ENCODE measurements at regions not wholly inside any gene's neighbourhood (a gene's known extent, or its start where the extent isn't known, plus 50 kb on each side); places are given as distances from the start of the nearest gene placed in this dataset.
"Not testable (repeated sequence)": the region's sequence is repeated elsewhere in the genome, so short reads cannot be mapped to it uniquely, and the experiment has no call there.

DNA sequence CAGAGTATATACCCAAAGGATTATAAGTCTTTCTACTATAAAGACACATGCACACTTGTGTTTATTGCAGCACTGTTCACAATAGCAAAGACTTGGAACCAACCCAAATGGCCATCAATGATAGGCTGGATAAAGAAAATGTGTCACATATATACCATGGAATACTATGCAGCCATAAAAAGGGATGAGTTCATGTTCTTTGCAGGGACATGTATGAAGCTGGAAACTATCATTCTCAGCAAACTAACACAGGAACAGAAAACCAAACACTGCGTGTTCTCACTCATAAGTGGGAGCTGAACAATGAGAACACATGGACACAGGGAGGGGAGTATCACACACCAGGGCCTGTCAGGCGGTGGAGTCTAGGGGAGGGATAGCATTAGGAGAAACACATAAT is 281.7 kb upstream of the MEF2C start:
- not testable (repeated sequence) for DNase-seq

DNA sequence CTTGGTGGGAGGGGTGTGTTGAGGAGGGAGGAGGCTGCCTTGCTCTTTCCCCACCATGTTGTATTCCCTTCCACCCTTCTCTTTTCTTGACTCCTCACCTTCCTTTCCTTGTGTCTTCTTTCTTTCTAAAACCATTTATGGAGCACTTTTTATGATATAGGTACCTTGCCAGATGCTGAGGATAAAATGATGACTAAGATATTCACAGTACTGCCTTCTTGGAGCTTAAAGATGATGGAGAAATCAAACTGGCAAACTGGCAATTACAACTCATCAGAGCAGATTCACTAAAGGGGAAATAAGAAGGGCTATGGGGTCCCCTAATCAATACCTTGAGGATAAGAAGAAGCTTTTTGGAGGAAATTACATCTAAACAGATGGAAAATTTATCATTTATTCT is 273.2 kb upstream of the MEF2C start:
- no peak for DNase-seq

DNA sequence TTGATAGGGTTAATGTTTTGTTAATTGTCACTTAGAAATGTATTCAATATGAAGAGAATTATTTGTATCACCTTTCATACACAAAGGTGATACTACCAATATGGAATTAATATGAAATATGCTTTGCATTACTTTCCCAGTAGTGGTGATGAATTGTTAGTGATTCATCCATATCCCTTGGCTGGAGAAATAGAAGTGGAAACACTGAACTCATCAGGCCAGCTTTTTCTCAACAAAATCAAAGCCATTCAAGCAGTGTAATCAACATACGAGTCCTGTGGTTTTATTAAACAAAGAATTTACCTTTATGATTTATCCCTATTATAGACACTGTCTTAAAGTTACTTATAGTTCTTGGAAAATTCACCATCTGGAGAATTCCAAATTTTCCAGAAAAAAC is 264.0 kb upstream of the MEF2C start:
- DNase-seq = no peak

DNA sequence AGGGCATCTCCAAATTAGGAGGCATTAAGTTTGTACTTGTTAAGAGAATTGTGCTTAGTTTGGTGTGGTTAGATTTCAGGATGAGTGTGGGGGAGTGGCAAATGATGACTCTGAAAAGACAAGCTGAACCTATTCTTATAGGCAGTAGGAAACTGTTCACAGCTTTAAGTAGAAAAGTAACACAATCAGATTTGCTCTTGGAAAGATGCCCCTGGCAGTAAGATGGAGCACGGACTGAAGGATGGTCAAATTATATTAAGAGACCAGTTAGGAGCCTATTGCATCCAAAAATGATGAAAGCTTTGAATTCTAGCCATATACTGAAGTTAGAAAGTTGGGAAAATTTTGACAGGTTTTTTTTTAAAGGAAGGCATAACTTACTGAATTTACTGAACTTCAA is 254.2 kb upstream of the MEF2C start:
- DNase-seq = no peak

DNA sequence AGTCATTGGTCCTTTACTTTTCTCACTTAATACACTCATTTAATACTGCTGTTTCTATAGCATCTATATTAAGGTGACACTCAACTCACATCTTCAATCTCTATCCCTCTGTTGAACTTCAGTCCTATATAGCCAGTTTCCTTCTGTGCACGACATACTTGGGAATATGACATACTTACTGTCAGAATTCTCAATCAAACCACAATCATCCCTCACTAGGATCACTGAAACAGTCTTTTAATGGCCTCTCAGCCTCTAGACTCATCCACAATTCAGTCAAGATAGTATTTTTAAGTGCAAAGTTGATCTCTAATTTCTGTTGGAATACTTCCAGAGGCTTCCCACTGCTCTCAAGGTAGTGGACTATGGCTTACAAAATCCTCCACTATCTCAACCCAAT is 251.0 kb upstream of the MEF2C start:
- no peak for DNase-seq

DNA sequence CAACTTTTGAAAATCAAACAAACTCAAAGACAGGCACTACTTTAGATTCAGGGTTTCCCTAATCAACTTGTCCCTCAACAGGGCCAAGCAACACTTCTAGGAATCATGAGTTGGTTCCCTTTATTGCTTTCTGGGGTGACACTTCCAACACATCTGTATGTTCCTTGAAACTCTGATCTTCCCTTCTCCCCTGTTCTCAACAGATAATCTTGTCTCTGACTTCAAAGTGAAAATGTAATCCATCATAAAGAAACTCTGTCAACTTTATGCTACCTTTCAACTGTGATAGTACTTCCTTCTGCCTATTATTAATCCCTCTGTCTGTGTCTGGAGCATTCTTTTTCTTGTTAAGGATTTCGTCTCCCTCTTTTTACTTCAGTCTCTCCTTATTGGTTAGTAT is 250.1 kb upstream of the MEF2C start:
- no peak for DNase-seq

DNA sequence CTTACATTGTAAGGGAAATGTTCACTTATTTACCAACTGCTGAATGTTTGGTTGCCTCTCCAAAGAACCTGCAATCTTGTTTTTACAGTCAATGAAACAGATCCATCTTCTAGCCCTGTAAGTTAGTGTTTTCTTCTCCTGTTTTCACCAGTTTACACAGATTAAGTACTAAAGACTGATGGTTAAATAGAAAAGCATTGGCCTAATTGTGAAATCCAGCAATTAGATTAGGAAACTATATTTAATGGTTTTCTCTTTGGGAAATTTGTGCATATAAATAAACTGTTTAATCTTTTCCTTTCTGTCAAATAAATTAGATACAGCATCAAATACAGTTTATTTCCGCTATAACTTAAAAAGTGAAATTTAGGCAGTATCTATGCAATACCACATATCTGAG is 247.9 kb upstream of the MEF2C start:
- DNase-seq = no peak

DNA sequence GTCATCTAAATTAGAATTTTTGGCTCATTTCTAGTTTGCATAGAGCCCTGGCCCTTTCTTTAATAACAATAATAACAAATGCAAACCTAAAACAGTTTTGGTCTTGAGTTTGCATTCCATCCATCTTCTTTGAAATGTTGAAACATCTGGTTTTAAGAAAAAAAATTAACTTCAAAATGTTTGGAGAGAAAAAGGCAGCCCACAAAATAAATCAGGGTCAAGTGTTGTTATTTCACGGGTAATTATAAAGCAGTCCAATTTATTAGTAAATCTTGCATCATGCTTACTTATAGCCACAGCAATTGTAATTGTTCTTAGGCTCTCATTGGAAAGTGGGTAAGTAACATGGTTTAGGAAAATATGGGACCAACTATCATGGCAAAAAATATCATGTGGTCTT is 247.0 kb upstream of the MEF2C start:
- DNase-seq = no peak

DNA sequence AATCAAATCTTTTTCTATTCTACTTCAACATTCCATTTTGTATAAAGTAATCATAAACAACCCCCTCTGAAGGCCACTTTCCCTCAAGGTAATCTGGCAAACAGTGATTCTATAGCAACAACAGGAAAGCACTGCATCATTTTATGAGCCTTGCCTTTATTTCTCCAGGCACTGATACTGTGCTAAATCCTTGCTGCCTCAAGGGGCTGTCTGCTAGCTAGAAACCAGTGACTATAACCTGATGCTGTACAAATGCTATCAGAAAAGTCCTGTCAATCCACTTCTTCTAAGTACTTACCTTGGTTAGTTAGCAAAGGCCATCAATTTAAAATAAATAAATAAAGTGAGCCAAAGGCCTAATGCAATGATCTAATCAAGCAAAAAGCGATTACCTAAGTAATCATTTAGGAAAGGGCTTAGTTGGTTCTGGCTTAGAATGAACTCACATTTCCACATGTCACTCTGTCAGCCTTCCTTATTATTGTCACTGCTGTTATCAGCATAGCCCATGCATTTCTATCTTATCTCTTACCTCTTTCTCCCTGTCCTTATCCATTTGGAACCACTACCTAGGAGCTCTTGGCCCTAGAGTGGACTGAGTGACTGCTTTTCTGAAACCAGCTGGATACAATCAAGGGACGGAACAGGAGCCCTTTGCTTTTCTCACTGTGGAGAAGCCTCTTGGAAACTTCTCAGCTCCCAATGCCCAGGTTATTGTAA is 246.1 kb upstream of the MEF2C start:
- no peak for DNase-seq

DNA sequence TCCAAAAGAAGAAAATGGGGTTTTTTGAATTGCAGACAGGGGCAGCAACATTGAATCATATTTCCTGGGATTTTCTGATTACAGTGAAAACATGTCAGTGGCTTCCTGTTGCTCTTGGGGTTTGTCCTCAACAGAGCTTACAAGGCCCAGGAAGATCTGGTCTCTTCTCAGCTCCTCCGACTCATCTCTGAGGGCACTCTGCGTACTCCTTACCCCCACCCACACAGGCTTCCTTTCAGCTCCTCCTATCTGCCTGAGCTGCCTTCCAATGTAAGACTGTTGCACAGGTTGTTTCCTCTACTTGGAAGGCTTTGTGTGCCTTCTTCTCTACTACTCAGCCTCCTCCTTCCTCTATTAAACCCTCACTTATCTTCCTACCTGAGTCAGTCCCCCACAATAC is 245.1 kb upstream of the MEF2C start:
- no peak for DNase-seq

DNA sequence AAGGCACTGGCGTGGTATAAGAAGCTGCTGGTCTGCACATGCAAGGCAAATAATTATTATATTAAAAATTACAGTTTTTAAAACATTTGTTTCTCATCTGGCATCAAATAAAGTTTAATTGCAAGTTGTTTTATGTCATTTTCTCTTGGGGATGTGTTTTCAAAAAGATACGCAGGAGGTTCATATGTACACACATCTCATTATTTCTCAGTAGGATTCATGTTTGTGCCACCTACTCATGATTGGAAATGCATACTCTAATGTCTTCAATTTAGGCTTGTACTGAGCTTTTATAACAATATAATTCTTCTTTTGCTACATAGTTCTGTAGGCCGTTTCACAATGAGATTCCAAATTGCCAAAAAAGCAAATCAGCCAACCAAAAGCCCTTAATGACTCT is 244.2 kb upstream of the MEF2C start:
- DNase-seq = no peak

DNA sequence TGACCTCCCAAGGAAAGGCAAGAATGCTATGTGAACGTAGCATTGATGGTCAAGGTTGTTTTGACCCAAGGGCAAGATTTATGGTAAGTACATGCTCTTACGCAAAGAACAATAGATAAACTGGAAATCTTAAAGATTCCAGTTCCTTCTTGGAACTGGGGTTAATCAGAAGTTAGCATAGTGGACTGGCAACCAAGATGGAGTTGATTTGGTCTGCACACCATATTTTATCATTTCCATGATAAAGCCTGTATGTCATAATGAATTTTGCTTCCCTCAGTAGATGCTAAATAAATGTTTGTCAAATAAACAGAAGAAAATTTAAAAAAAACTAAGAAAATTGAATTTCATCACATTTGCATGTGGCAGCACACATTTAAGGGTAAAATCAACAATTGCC is 242.4 kb upstream of the MEF2C start:
- no peak for DNase-seq

DNA sequence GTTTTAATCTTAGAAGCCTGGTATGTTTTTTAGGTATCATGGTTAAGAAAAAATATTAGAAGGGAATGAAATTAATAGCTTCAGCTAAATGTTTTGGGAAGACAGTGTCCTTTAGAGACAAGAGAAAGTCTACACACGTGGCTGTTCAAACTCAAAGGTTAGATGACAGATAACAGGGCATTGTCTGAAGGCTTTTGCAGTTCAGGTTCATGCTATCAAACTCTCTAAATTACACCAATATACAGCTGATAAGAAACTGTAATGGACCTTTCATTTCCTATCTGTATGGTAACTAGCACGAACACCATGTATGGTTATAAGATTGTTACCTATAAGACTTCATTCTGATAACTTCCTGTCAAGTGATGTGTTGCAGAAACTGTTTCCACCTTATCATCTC is 240.6 kb upstream of the MEF2C start:
- DNase-seq = no peak

DNA sequence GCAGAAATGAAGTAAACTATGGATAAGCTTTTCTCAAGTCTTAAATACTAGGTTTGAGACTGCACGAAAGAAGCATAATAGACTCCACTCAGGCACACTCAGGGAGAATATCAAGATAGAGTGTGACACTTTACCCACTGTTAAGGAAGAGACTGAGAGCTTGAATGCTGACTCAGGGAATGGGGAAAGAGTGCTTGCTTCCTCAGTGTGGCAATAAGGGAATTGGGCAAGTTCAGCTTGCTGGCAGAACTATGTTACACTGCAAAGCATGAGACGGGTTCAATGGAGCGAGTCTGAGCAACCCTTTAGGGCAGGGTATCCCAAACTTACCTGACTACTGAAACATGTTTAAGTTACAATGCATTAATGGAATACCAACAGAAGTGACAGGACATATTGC is 237.7 kb upstream of the MEF2C start:
- DNase-seq = no peak

DNA sequence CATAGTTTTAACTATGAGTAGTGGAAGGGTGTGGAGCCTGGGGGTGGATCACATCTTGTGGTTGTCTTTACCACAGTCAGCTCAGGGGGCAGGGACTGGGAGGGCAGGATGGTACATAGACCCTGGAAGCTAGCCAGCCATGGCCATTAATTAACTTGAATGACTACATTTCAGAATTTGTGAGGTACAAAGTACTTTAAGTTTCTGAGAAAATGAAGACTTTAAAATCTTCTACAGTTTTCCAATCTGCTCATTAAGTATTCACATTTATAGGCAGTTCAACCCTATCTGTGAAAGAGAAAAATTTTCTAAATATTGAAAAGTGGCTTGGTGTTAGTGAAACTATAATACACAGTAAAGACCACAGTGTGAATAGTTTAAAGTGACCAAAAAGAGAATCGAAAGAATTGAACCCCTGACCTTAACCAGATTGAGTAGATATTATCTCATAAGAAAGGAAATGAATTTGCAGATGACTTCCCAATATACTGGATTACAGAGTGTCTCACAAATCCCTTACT is 234.2 kb upstream of the MEF2C start:
- DNase-seq = no peak

DNA sequence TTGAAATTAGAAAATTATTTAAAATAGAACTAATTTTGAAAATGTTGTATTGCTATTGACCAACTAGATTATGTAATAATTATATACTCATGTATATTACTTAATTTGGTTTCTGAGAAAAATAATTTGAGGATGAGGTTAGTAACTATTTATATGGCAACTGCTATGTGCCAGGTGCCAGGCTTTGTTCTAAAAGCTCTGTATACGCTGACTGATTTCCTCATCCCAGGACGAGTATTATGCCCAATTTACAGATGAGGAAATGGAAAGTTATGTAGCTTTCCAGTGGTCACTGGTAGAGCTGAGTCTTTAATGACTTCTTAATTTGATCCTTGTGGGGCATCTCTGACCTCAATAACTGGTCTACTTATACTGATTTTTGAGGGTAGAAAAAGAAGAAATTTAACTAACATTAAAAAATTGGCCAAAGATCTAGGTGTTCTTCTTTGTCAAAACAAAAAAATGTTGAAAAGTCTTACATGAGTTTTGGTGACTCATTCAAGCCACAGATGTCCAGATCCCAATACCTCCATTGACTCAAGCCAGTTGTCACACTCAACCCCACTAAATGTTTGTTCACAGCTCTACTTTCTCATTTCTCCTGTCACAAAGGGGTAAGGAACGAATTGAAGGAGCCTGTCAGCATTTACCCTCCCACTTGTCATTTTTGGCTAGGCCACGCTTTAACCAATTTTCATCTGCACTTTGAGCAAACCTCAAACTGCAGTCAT is 228.1 kb upstream of the MEF2C start:
- DNase-seq = no peak

DNA sequence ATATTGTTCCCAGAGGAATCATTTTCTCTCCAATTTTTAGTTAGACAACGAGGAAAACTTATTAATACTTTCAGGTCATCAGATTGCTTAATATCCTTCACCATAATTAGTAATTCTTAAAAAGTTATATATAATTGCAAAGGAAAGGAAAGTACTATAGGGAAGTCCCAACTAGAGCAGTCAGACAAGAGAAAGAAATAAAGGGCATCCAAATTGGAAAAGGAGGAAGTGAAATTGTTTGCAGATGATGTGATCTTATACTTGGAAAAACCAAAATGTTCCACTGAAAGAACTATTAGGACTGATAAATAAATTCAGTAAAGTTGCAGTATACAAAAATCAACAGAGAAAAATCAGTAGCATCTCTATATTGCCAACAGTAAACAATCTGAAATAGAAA is 223.5 kb upstream of the MEF2C start:
- DNase-seq = no peak

DNA sequence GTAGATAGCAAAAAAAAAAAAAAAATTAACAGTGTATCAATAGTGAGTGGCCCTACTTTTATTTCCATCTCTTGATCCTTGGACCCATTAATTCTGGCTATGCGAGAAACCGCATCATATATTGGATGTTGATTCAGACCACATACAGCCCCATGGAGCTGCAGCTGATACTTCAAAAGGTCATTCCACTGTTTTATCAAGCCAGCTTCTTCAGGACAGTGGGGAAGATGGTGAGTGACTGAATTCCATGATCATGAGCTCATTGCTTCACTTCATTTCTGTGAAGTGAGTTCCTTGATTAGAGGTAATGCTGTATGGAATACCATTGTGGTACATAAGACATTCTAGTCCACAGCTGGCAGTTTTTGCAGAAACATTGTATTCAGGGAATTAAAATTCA is 222.9 kb upstream of the MEF2C start:
- no peak for DNase-seq

DNA sequence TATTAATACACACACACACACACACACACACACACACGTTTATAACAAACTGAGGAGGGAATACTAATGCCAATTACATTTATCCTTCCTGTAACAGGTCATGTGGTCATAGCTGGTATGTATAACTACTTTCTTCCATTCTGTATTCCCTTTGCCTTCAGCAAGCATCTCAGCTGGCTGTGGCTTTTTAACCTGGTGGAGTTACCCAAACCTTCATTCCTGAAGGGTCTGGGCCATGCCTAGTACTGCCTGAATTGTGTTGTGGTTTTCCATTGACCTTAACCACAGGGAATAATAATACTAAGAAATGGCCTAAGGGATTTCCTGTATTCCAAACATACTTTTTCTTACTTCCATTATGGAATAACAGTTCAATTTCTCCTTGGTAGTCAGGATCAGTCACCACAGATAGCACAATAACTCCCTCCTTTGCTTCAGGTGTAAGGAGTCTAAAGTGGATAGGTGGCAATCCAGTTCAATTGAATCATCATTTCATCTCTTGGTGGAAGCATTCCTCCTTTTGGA is 222.2 kb upstream of the MEF2C start:
- DNase-seq = no peak

DNA sequence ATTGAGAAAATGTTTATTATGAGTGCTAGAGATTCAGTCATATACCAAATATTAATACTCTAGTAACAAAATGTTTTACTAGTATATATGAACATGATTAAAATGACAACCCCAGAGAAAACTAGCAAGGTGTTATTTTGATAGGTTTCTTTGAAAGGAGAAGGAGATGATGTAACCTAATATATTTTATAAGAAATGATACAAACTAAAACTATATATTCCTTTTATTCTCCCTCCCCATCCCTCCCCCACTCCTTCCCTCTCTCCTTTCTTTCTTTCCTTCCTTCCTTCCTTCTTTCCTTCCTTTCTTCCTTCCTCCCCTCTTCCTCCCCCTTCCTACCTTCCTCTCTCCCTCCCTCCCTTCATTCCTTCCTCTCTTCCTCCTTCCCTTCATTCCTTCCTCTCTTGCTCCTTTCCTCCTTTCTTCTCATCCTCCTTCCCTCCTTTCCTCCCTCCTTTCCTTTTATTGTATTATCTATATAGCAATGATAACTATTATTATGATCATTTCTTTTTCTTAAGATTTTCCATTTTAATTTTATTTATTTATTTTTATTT is 215.3 kb upstream of the MEF2C start:
- DNase-seq = no peak

DNA sequence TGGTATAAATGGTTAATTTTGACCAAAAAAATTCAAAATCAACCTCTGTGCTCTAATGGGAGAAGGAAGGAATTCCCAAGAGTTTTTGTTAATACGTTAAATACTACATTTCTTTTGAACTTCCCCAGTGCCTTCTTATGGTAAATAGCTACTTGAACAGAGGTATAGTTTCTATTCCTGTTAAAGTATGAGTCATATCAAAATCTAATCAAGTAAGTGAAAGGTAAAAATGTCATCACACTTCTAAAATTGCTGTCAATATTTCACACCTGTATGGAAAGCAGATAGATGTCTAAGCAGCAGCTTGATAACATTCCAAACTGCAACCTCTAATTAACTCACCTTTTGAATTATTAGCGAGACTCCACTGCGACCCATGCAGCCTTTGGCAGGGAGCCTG is 214.1 kb upstream of the MEF2C start:
- no peak for DNase-seq

DNA sequence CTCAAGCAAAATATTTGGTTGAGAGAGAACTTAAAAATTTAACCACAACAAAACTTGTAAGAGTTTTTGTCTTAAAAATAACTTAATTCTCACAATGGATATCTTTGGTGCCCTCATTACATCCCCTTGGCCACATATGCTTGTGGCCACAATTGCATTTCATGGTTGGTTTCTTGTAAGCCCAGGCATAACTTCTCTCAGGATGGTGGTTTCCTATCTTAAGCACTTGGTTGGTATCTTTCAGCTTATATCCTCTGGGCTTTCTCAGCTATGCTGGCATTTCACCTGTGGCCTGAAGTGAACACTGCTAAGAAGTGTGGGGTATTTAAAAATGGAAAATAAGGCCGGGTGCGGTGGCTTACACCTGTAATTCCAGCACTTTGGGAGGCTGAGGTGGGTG is 212.4 kb upstream of the MEF2C start:
- no peak for DNase-seq

DNA sequence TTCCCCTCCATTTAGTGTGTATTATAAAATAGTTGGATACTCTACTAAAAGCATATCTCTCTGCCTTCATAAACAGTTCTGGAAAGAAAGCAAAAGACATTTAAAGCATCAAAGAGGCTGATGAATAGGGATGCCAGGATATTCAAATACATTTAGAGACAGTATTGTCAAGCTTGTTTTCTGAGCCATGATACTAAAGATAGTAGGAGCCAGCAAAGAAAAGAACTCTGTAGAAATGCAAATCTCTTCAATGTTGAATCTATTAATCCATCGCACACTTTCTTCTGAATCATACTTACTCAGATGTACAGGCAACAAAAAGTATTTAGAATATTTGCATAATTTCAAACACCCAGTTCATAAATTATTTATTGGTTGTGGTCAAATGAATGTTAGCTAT is 207.1 kb upstream of the MEF2C start:
- no peak for DNase-seq
